ENCODE measurements at regions not wholly inside any gene's neighbourhood (a gene's known extent, or its start where the extent isn't known, plus 50 kb on each side); places are given as distances from the start of the nearest gene placed in this dataset.

- TF ChIP-seq BACH2 (CRISPR knock-in tag; IDR thresholded peaks at IDR 0.05; ENCODE audit: borderline replicate concordance) (no peak), ZFP3 (CRISPR knock-in tag; IDR thresholded peaks at IDR 0.05) (no peak), ZC3H10 (CRISPR knock-in tag; IDR thresholded peaks at IDR 0.05) (no peak), CSDC2 (CRISPR knock-in tag; IDR thresholded peaks at IDR 0.05) (no peak), ZFP30 (CRISPR knock-in tag; IDR thresholded peaks at IDR 0.05) (no peak), RARB (CRISPR knock-in tag; IDR thresholded peaks at IDR 0.05) (no peak), TSHZ2 (CRISPR knock-in tag; IDR thresholded peaks at IDR 0.05) (no peak), PATZ1 (CRISPR knock-in tag; IDR thresholded peaks at IDR 0.05; ENCODE audit: borderline replicate concordance) (no peak), CSRNP3 (CRISPR knock-in tag; IDR thresholded peaks at IDR 0.05) (no peak), ISL1 (CRISPR knock-in tag; IDR thresholded peaks at IDR 0.05) (no peak), OSR1 (CRISPR knock-in tag; IDR thresholded peaks at IDR 0.05) (no peak), GLIS3 (CRISPR knock-in tag; IDR thresholded peaks at IDR 0.05) (no peak), ZNF70 (CRISPR knock-in tag; IDR thresholded peaks at IDR 0.05) (no peak)
These were observed 180.5 kb downstream of the COL12A1 start for GRCh38 chr6:75025371-75025770.

All from SK-N-SH treated with all-trans-retinoic acid at 6 μM for 48 hours (cell line).